ENCODE measurements at regions not wholly inside any gene's neighbourhood (a gene's known extent, or its start where the extent isn't known, plus 50 kb on each side); places are given as distances from the start of the nearest gene placed in this dataset.
"Not testable (repeated sequence)": the region's sequence is repeated elsewhere in the genome, so short reads cannot be mapped to it uniquely, and the experiment has no call there.

DNA sequence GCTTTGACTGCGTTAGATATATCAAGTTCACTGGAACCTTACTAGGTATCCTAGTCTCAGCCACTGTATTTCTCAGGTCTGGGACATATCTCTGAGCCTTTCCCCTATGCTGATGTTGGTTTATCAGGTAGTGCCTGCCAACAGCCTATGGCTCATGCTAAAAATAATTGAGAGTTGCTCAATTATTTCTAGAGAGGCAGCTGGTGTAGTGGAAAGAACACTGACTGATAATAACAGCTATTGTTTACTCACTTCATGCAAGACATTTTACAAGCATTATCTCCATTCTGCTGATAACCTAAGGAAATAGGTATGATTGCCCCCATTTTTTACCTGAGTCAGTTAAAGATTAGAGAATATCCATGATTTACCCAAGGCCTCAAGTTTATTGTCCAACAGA is 231.4 kb downstream of the LRRN1 start:
- DNase-seq, result no peak

- no peak for DNase-seq
Observed at GRCh38 chr3:4033296-4033695, 234.1 kb downstream of the LRRN1 start.

- DNase-seq, result no peak
Observed at GRCh38 chr3:4036046-4036445, 236.8 kb downstream of the LRRN1 start.

DNA sequence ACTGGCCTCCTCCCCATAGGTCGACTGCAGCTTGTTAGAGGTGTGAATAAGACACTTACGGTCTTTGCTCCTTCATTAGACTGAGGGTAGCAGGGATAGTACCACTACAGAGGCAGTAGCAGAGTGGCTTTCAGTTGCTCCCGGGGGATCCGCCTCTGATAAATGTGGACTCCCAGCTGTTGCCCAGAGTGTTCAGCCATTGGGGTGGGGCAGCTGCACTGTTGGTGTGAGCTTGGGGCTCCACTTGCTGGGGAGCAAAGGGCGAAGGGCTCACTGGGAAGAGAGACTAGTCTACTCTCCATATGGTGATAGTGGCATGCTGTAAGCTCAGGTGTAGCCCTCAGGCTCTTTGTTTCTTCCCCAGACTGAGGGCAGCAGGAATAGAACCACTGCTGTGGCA is 239.1 kb downstream of the LRRN1 start:
- DNase-seq, result no peak

DNA sequence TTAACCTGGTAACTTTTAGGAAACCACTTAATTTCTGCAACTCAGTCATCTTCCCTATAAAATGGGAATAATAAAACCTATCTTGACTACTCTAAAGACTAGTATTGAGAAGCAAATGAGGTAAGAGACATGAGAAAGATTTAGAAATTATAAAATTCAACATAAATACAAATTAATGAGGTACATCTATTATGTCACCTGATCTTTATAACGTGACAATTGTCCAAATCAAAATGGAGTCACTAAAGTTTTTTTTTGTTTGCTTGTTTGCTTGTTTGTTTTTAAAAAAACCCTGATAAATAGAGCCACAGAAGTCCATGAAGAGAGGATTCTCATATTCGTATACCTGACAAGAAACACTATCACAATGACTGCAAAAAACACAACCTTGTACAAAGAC is 242.8 kb downstream of the LRRN1 start:
- DNase-seq, result no peak

GRCh38 chr3:4042869-4043268 is 243.6 kb downstream of the LRRN1 start:
- DNase-seq, result no peak

DNA sequence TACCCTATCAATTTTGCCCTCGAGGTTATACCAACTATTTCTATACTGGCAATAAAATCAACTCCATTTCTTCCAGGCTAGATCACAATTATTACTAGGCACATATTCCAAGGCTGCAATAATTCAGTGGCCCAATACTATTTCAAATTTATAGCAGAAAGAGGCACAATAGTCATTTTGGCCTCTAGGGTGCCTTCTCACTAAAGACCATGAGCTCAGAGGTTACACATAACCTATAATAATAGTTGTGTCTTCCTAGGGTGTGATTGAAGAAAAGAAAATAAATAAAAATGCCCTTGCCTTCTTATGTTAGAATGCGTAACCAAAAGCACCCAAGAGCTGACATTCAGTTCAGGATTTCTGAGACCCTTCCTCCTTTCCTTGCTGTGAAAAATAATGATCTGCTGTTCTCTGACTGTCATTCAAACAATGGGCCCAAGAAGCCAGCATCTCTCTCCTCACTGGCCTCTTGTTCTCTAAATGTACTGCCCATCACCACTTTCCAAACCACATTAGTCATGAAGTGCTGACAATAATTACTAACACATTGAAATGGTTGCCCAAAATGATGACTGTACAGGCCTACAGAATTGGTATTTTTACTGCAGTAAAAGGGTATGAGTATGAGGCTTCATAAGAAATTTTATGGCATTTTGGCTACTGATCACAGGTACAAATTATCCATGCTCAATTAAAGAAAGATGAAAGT is 244.8 kb downstream of the LRRN1 start:
- no peak for DNase-seq

DNA sequence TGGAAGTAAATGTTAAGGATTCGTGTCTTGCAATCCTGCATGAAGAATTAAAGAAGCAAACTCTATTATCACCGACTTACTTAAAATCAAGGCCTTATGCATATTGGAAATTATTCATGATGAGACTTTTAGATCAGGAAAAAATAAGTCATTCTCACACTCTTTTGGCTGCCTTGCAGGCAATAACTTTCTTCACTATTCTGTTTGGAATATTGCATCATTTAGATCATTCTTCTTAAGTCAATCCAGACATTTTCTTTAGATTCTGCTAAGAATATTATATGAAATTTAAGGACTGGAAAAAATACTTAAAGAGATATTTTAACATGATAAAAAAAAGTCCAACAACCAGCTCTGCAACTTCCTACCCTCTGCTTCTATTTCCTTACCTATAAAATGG is 245.4 kb downstream of the LRRN1 start:
- no peak for DNase-seq

DNA sequence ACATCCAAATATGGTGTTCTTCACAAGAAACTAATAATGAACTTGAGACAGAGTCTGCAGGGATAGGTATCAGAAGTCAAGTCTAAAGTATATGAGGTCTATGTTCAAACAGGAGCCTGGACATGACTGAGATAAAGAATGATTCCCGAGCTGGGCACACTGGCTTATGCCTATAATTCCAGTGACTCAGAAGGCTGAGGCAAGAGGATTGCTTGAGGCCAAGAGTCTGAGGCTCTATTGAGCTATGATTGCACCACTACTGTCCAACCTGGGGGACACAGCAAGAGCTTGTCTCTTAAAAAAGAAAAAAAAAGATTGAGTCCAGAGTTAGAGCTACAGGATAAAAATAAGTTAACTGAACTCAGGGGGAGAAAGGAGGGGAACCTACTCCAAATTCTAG is 246.5 kb downstream of the LRRN1 start:
- no peak for DNase-seq

- DNase-seq, result no peak
Observed at GRCh38 chr3:4047366-4047765, 248.1 kb downstream of the LRRN1 start.

DNA sequence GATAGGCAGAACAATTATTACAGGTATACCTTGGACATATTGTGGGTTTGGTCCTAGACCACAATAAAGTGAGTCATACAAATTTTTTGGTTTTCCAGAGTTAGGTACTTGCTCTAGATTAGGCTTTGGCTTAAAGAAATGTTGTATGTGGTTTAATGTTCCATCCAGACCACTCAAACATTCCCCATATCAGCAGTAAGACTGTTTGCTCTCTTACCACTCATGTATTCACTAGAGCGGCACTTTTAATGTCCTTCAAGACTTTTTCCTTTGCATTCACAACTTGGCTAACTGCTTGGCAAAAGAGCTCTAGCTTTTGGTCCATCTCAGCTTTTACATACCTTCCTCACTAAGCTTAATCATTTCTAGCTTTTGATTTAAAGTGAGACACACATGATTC is 250.5 kb upstream of the SETMAR start:
- no peak for DNase-seq

GRCh38 chr3:4053975-4054374 is 249.2 kb upstream of the SETMAR start:
- no peak for DNase-seq

DNA sequence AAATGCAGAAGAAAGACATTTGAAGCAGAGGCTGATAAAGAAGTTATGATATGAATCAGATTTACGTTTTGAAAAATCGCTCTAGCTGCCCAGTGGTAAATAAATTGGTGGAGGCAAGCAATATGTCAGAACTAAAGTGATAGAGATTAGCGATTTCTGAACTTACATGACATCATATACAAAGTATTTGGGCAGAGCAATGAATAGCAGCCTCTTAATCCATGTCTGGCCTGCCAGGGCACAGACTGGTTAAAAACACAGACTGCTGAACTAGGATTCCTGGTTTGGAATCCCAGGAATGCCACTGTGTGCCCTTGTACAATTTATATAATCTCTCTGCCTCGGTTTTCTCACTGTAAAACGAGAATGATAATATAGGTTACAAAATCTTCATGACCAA is 243.1 kb upstream of the SETMAR start:
- DNase-seq, result no peak

DNA sequence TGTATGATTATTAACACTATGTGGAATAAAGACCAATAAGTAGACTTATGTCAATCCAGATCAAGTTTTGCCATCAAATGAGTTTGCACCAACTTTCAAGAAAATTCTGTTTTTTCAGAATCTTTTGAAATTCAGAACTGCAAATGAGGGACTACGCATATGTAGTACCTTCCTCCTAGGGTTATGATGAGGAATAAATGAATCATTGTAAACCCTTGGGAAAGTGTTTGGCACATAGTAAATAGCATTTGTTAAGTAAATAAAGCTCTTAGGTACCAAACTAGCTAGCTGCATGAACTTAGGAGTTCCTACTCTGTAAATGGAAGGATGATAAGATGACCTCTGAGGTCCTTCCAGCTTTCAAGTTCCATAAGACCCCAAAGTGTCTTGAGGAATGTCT is 242.6 kb upstream of the SETMAR start:
- DNase-seq, result no peak

DNA sequence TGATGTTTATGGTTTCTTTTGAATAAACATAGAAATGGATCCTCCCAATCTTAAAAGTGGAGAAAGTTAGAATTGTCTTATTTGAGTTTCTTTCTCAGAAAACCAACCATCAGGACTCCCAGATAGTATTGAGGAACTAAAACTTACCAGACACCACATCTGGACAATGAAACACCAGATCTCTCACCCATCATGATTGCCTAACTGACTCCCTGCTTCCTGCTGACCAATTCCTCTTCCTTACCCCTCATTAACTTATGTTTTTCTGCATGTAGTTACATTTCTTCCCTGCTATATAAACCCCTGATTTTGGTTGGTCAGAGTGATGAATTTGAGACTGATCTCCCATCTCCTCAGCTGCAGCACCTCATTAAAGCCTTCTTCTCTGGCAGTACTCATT is 242.0 kb upstream of the SETMAR start:
- DNase-seq, result no peak

GRCh38 chr3:4061783-4062360 is 241.3 kb upstream of the SETMAR start:
- no peak for DNase-seq

DNA sequence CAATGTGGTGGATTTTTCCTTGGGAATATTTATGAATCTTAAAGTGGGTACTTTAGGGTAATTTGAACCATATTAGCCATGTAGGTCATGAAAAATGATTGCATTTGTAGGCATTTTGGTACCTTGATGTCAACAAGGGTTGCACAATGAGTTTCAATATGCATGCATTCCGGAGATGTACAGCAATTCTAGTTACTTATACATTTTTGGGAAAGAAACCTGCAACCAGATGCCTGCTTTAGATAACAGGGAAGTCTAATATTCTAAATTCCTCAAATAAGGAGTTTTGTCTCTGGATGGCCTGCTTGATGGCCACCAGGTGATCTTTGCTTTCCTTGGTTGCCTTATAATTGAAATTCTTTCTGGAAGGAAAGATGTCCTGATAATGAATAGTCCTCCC is 240.5 kb upstream of the SETMAR start:
- no peak for DNase-seq

GRCh38 chr3:4063916-4064574 is 239.1 kb upstream of the SETMAR start:
- DNase-seq, result no peak

- no peak for DNase-seq
Observed at GRCh38 chr3:4065085-4065484, 238.1 kb upstream of the SETMAR start.

- DNase-seq, result no peak
Observed at GRCh38 chr3:4065554-4065953, 237.6 kb upstream of the SETMAR start.

- no peak for DNase-seq
Observed at GRCh38 chr3:4067893-4068292, 235.3 kb upstream of the SETMAR start.

- DNase-seq, result no peak
Observed at GRCh38 chr3:4069796-4070195, 233.4 kb upstream of the SETMAR start.

GRCh38 chr3:4071481-4072184 is 231.5 kb upstream of the SETMAR start:
- no peak for DNase-seq

GRCh38 chr3:4077278-4077677 is 225.9 kb upstream of the SETMAR start:
- DNase-seq, result not testable (repeated sequence)

Data from NCI-H1048 (cell line).